Neural cell (in vitro differentiated cells): ENCODE measurements at regions not wholly inside any gene's neighbourhood (a gene's known extent, or its start where the extent isn't known, plus 50 kb on each side); places are given as distances from the start of the nearest gene placed in this dataset.

ENCODE experiments used
- H2AFZ ChIP-seq: fragments of 200-600, 300-800 bp; sonication (generic), shearing (Covaris generic); 2 replicates; pipeline ENCODE4 v1.6.0; 2014; ENCODE audit warnings: low read depth, mild to moderate bottlenecking, antibody characterized with exemption, low read length, moderate library complexity
- H3F3A ChIP-seq: fragments of 200-600 bp; shearing (Covaris generic); 2 replicates; pipeline ENCODE4 v1.6.1; 2016; ENCODE audit warnings: mild to moderate bottlenecking, moderate library complexity, mixed read lengths, antibody characterized with exemption, low read length; ENCODE audit not compliant: insufficient read depth, poor library complexity, severe bottlenecking
- H3K27ac ChIP-seq: fragments of 200-600, 300-800 bp; sonication (generic), shearing (Covaris generic); 2 replicates; pipeline ENCODE4 v1.5.1; 2014; ENCODE audit warnings: mild to moderate bottlenecking, low read length, moderate library complexity
- H3K27me3 ChIP-seq: fragments of 300-800, 200-600 bp; sonication (generic), shearing (Covaris generic); 2 replicates; pipeline ENCODE4 v1.6.0; 2014; ENCODE audit warnings: mild to moderate bottlenecking, low read depth, low read length, moderate library complexity; ENCODE audit not compliant: insufficient read depth
- H3K36me3 ChIP-seq: fragments of 300-800, 200-600 bp; sonication (generic), shearing (Covaris generic); 2 replicates; pipeline ENCODE4 v1.5.1; 2014; ENCODE audit warnings: mild to moderate bottlenecking, antibody characterized with exemption, low read length, moderate library complexity; ENCODE audit not compliant: insufficient read depth
- H3K4me2 ChIP-seq: fragments of 300-800, 200-600 bp; sonication (generic), shearing (Covaris generic); 2 replicates; pipeline ENCODE4 v1.6.0; 2014; ENCODE audit warnings: mild to moderate bottlenecking, low read length
- H3K4me3 ChIP-seq: fragments of 300-800, 200-600 bp; sonication (generic), shearing (Covaris generic); 2 replicates; pipeline ENCODE4 v1.5.1; 2014; ENCODE audit warnings: mild to moderate bottlenecking, low read length, moderate library complexity
- H3K79me2 ChIP-seq: fragments of 200-600 bp; shearing (Covaris generic); replicated peaks from 2 replicates; pipeline ENCODE4 v1.6.0; 2014; ENCODE audit warnings: mild to moderate bottlenecking, low read length, moderate library complexity; ENCODE audit not compliant: insufficient read depth
- H3K9ac ChIP-seq: fragments of 300-800, 200-600 bp; sonication (generic), shearing (Covaris generic); 2 replicates; pipeline ENCODE4 v1.6.1; 2016; ENCODE audit warnings: mild to moderate bottlenecking, low read length, mixed read lengths
- H3K9me2 ChIP-seq: fragments of 200-600 bp; shearing (Covaris generic); 2 replicates; pipeline ENCODE4 v1.6.1; 2016; ENCODE audit warnings: mild to moderate bottlenecking, low read length, mixed read lengths; ENCODE audit not compliant: insufficient read depth
- H3K9me3 ChIP-seq: fragments of 200-600, 300-800 bp; sonication (generic), shearing (Covaris generic); 2 replicates; pipeline ENCODE4 v1.6.1; 2016; ENCODE audit warnings: mild to moderate bottlenecking, mixed run types, low read length, moderate library complexity, mixed read lengths
- H4K20me1 ChIP-seq: fragments of 200-600 bp; shearing (Covaris generic); 2 replicates; pipeline ENCODE4 v1.6.1; 2016; ENCODE audit warnings: mild to moderate bottlenecking, mixed run types; ENCODE audit not compliant: insufficient read depth
- EP300 ChIP-seq: fragments of 450-650 bp; conservative IDR thresholded peaks from 2 replicates; pipeline ENCODE4 v1.6.1; 2014; ENCODE audit warnings: antibody characterized with exemption, mild to moderate bottlenecking, moderate library complexity; ENCODE audit not compliant: poor library complexity, severe bottlenecking
- EZH2 ChIP-seq: fragments of 200-600, 300-800 bp; shearing (Covaris generic), sonication (generic); IDR thresholded peaks from 2 replicates; pipeline ENCODE4 v1.6.1; 2014; ENCODE audit warnings: antibody characterized with exemption, low read length, borderline replicate concordance, mild to moderate bottlenecking; ENCODE audit not compliant: insufficient read depth, poor library complexity, severe bottlenecking
- MXI1 ChIP-seq: fragments of 450-650 bp; conservative IDR thresholded peaks from 2 replicates; pipeline ENCODE4 v1.6.1; 2014; ENCODE audit warnings: antibody characterized with exemption, mild to moderate bottlenecking; ENCODE audit not compliant: poor library complexity, severe bottlenecking
- POLR2AphosphoS5 ChIP-seq: IDR thresholded peaks from 2 replicates; pipeline ENCODE4 v1.6.1; 2012
- RAD21 ChIP-seq: fragments of 450-650 bp; conservative IDR thresholded peaks from 2 replicates; pipeline ENCODE4 v1.6.1; 2014; ENCODE audit warnings: antibody characterized with exemption, mild to moderate bottlenecking, moderate library complexity
- SMC3 ChIP-seq: fragments of 450-650 bp; conservative IDR thresholded peaks from 2 replicates; pipeline ENCODE4 v1.6.1; 2014; ENCODE audit warnings: antibody characterized with exemption, mild to moderate bottlenecking, moderate library complexity; ENCODE audit not compliant: poor library complexity
- TAF1 ChIP-seq: IDR thresholded peaks from 2 replicates; pipeline ENCODE4 v1.6.1; 2012; ENCODE audit warnings: low read depth
- TF ChIP-seq, protein P1 (sequence below): IDR thresholded peaks from 2 replicates; pipeline ENCODE4 v1.6.1; 2012; ENCODE audit warnings: borderline replicate concordance
- TF ChIP-seq, protein P2 (sequence below): fragments of 450-650 bp; IDR thresholded peaks from 2 replicates; pipeline ENCODE4 v1.5.1; 2014; ENCODE audit warnings: antibody characterized with exemption, mild to moderate bottlenecking, moderate library complexity; ENCODE audit not compliant: poor library complexity, severe bottlenecking

DNA sequence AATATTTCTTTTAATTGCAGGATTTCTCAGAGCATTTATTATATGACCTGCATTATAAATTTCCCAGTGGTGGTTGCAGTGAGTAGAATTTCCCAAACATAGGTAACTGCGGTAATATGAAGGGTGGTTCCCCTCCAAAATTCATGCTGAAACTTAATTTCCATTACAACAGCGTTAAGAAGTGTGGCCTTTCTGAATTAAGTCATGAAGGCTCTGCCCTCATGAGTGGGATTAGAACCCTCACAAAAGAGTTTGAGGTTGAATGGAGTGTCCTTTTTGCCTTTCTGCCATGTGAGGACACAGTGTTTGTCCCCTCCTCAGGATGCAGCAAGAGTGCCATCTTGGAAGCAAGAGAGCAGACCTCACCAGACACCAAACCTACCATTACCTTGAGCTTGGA lies 233.6 kb downstream of the KTN1 start:
- TF ChIP-seq, protein P1, sequence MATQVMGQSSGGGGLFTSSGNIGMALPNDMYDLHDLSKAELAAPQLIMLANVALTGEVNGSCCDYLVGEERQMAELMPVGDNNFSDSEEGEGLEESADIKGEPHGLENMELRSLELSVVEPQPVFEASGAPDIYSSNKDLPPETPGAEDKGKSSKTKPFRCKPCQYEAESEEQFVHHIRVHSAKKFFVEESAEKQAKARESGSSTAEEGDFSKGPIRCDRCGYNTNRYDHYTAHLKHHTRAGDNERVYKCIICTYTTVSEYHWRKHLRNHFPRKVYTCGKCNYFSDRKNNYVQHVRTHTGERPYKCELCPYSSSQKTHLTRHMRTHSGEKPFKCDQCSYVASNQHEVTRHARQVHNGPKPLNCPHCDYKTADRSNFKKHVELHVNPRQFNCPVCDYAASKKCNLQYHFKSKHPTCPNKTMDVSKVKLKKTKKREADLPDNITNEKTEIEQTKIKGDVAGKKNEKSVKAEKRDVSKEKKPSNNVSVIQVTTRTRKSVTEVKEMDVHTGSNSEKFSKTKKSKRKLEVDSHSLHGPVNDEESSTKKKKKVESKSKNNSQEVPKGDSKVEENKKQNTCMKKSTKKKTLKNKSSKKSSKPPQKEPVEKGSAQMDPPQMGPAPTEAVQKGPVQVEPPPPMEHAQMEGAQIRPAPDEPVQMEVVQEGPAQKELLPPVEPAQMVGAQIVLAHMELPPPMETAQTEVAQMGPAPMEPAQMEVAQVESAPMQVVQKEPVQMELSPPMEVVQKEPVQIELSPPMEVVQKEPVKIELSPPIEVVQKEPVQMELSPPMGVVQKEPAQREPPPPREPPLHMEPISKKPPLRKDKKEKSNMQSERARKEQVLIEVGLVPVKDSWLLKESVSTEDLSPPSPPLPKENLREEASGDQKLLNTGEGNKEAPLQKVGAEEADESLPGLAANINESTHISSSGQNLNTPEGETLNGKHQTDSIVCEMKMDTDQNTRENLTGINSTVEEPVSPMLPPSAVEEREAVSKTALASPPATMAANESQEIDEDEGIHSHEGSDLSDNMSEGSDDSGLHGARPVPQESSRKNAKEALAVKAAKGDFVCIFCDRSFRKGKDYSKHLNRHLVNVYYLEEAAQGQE: no peak
- TF ChIP-seq, protein P2, sequence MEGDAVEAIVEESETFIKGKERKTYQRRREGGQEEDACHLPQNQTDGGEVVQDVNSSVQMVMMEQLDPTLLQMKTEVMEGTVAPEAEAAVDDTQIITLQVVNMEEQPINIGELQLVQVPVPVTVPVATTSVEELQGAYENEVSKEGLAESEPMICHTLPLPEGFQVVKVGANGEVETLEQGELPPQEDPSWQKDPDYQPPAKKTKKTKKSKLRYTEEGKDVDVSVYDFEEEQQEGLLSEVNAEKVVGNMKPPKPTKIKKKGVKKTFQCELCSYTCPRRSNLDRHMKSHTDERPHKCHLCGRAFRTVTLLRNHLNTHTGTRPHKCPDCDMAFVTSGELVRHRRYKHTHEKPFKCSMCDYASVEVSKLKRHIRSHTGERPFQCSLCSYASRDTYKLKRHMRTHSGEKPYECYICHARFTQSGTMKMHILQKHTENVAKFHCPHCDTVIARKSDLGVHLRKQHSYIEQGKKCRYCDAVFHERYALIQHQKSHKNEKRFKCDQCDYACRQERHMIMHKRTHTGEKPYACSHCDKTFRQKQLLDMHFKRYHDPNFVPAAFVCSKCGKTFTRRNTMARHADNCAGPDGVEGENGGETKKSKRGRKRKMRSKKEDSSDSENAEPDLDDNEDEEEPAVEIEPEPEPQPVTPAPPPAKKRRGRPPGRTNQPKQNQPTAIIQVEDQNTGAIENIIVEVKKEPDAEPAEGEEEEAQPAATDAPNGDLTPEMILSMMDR: no peak
- TF ChIP-seq EZH2: no peak
- no peak for TF ChIP-seq EP300
- TF ChIP-seq POLR2AphosphoS5: no peak
- H2AFZ ChIP-seq: no peak overlapping the region
- no peak overlapping the region for H3K4me2 ChIP-seq
- H3K27me3 ChIP-seq: no peaks in the 10 kb centered on the region
- no peak overlapping the region for H3K4me3 ChIP-seq
- H3K79me2 ChIP-seq: no peaks in the 10 kb centered on the region
- no peaks in the 10 kb centered on the region for H3F3A ChIP-seq
- H3K9me3 ChIP-seq: no peaks in the 10 kb centered on the region
- H3K9me2 ChIP-seq: no peaks in the 10 kb centered on the region
- no peaks in the 10 kb centered on the region for H3K36me3 ChIP-seq
- no peaks in the 10 kb centered on the region for H4K20me1 ChIP-seq
- H3K9ac ChIP-seq: no peak overlapping the region
- H3K27ac ChIP-seq: no peak overlapping the region

DNA sequence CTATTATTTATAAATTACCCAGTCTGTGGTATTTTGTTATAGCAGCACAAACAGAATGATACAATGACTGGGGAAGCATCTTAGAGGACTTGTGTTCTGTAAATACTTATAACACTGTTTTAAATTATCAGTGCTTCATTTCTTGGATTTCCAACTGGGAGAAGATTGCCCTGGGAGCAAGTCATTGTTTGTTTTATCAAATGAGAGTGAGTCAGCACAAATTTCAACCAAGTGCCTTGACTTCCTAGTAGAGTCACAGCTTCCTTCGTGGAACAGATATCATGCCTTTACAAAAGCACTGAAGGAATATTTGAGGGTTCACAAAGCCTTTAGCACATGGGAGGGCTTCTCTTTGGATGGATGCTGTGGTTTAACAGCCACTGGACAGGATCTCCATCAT lies 234.1 kb downstream of the KTN1 start:
- Histone ChIP-seq H4K20me1 (no peaks in the 10 kb centered on the region), H3K9ac (no peak overlapping the region), H2AFZ (no peak overlapping the region), H3K79me2 (no peaks in the 10 kb centered on the region), H3K36me3 (no peaks in the 10 kb centered on the region), H3K4me2 (no peak overlapping the region), H3F3A (no peaks in the 10 kb centered on the region), H3K9me3 (no peaks in the 10 kb centered on the region), H3K9me2 (no peaks in the 10 kb centered on the region), H3K27ac (no peak overlapping the region), H3K4me3 (no peak overlapping the region), H3K27me3 (no peaks in the 10 kb centered on the region)
- TF ChIP-seq EZH2 (no peak), POLR2AphosphoS5 (no peak), RAD21 (no peak), MXI1 (no peak), SMC3 (no peak), TAF1 (no peak), EP300 (no peak)
- TF ChIP-seq, protein P2: no peak
- TF ChIP-seq, protein P1: no peak
